22Rv1 (cell line): ENCODE measurements at regions not wholly inside any gene's neighbourhood (a gene's known extent, or its start where the extent isn't known, plus 50 kb on each side); places are given as distances from the start of the nearest gene placed in this dataset.

Experiments
- H3K27ac ChIP-seq: fragments of 450-650 bp; 2 replicates; pipeline ENCODE4 v1.5.1; 2017
- ZFX ChIP-seq: fragments of 450-650 bp; IDR thresholded peaks from 2 replicates; pipeline ENCODE4 v1.6.1; 2017; ENCODE audit warnings: antibody characterized with exemption, borderline replicate concordance
- TF ChIP-seq, protein P1 (sequence below): fragments of 450-650 bp; IDR thresholded peaks from 2 replicates; pipeline ENCODE4 v1.5.1; 2017; ENCODE audit warnings: mild to moderate bottlenecking

DNA sequence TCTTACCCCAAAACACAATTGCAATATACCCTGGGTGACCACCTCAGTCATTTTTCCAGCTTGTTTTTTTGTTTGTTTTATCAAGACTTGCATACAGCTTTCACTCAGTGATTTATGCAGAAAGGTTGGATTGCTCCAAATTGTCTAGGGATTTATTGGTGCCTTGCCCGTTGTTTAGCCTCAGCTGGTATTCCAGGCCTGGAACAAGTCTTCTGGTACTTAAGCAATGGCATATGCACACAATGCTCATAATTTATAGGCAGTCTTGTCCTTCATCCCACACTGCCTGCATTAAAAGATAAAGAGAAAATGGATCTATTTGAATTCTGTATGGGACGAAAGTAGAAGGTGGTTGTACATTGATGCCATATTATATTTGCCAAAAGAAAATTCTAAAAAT, 392.5 kb downstream of the ADAMTS20 start:
- no peak overlapping the region for H3K27ac ChIP-seq
- TF ChIP-seq, protein P1, sequence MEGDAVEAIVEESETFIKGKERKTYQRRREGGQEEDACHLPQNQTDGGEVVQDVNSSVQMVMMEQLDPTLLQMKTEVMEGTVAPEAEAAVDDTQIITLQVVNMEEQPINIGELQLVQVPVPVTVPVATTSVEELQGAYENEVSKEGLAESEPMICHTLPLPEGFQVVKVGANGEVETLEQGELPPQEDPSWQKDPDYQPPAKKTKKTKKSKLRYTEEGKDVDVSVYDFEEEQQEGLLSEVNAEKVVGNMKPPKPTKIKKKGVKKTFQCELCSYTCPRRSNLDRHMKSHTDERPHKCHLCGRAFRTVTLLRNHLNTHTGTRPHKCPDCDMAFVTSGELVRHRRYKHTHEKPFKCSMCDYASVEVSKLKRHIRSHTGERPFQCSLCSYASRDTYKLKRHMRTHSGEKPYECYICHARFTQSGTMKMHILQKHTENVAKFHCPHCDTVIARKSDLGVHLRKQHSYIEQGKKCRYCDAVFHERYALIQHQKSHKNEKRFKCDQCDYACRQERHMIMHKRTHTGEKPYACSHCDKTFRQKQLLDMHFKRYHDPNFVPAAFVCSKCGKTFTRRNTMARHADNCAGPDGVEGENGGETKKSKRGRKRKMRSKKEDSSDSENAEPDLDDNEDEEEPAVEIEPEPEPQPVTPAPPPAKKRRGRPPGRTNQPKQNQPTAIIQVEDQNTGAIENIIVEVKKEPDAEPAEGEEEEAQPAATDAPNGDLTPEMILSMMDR: no peak
- TF ChIP-seq ZFX: no peak

- TF ChIP-seq ZFX: no peak
- TF ChIP-seq, protein P1: no peak
- H3K27ac ChIP-seq: no peak overlapping the region
Observed at GRCh38 chr12:43158126-43158525, 393.9 kb downstream of the ADAMTS20 start.

- no peak overlapping the region for H3K27ac ChIP-seq
- no peak for TF ChIP-seq ZFX
- TF ChIP-seq, protein P1: no peak
Observed at GRCh38 chr12:43155376-43155775, 396.6 kb downstream of the ADAMTS20 start.

- H3K27ac ChIP-seq: no peak overlapping the region
- TF ChIP-seq ZFX: no peak
- TF ChIP-seq, protein P1: no peak
Observed at GRCh38 chr12:43154498-43155045, 397.4 kb downstream of the ADAMTS20 start.

GRCh38 chr12:43151441-43151981, 400.5 kb downstream of the ADAMTS20 start:
- no peak overlapping the region for H3K27ac ChIP-seq
- TF ChIP-seq ZFX: no peak
- TF ChIP-seq, protein P1: no peak

- no peak overlapping the region for H3K27ac ChIP-seq
- TF ChIP-seq, protein P1: no peak
- TF ChIP-seq ZFX: no peak
Observed at GRCh38 chr12:43148691-43149090, 403.3 kb downstream of the ADAMTS20 start.

GRCh38 chr12:43147878-43148277, 404.1 kb downstream of the ADAMTS20 start:
- no peak for TF ChIP-seq ZFX
- TF ChIP-seq, protein P1: no peak

More at GRCh38 chr12:43147878-43148277, 404.1 kb downstream of the ADAMTS20 start:
- no peak overlapping the region for H3K27ac ChIP-seq
